A549 (cell line): ENCODE measurements at regions not wholly inside any gene's neighbourhood (a gene's known extent, or its start where the extent isn't known, plus 50 kb on each side); places are given as distances from the start of the nearest gene placed in this dataset.

ENCODE experiments used
- ATAC-seq, 2 experiments: fragments of 200-7000 bp in 1 of 2; fragments of >200 bp in 1 of 2; cut with Nextera tagmentation in 1 of 2; cut with Tn5 transposase in 1 of 2; 3 replicates each; pipeline versions ENCODE4 v1.8.0 to v1.9.1; 2018 to 2020; ENCODE audit warnings: mild to moderate bottlenecking in 1 of 2, moderate library complexity in 1 of 2
- CTCF ChIA-PET: fragments of 300-600 bp; sonication (Branson Sonifier 250); formaldehyde crosslinking; extraction: SDS; loops from one replicate; lab custom pipeline; 2021; ENCODE audit warnings: antibody characterized with exemption, inconsistent platforms; lab: Yijun Ruan, JAX
- POLR2A ChIA-PET: fragments of 350-600 bp; formaldehyde crosslinking; extraction: SDS; loops from one replicate; lab custom pipeline; 2021; ENCODE audit warnings: antibody characterized with exemption, inconsistent platforms; lab: Yijun Ruan, JAX
- DNase-seq, 2 experiments: peaks; one replicate each; pipeline versions ENCODE4 v3.0.0 to v3.0.0-alpha.2; 2011 to 2016; ENCODE audit warnings: low read depth in 1 of 2, low spot score in 1 of 2
- FAIRE-seq: peaks from 2 replicates; lab custom pipeline; 2011; peaks lifted over from hg19 to GRCh38; lab: Jason Lieb, UNC
- H3K27ac ChIP-seq, 2 experiments: fragments of >200 bp; sonication (Bioruptor Twin); formaldehyde crosslinking; 3 replicates each; pipeline ENCODE4 v1.5.1; 2016 to 2017
- H3K4me1 ChIP-seq: fragments of >200 bp; sonication (Bioruptor Twin); formaldehyde crosslinking; 3 replicates; pipeline ENCODE4 v1.6.1; 2016
- H3K4me2 ChIP-seq: fragments of >200 bp; sonication (Bioruptor Twin); formaldehyde crosslinking; 3 replicates; pipeline ENCODE4 v1.6.1; 2016
- H3K4me3 ChIP-seq: fragments of >200 bp; sonication (Bioruptor Twin); formaldehyde crosslinking; 3 replicates; pipeline ENCODE4 v1.5.1; 2016
- H3K9me3 ChIP-seq: fragments of >200 bp; sonication (Bioruptor Twin); formaldehyde crosslinking; 3 replicates; pipeline ENCODE4 v1.6.1; 2016
- BHLHE40 ChIP-seq: IDR thresholded peaks from 2 replicates; pipeline ENCODE4 v1.6.1; 2012; ENCODE audit warnings: low read depth, low read length, inconsistent platforms
- CBX2 ChIP-seq: fragments of 200-600 bp; sonication (generic); IDR thresholded peaks from 2 replicates; pipeline ENCODE4 v1.6.1; 2016; ENCODE audit warnings: low read depth, mild to moderate bottlenecking, borderline replicate concordance
- CBX8 ChIP-seq: fragments of 200-600 bp; sonication (generic); IDR thresholded peaks from 2 replicates; pipeline ENCODE4 v1.6.1; 2016
- CEBPB ChIP-seq, 2 experiments: fragments of >200 bp in 1 of 2; sonication (Bioruptor Twin) in 1 of 2; formaldehyde crosslinking in 1 of 2; IDR thresholded peaks; 2 replicates each; pipeline ENCODE4 v1.6.1; 2012 to 2016
- CHD2 ChIP-seq: fragments of 150-350 bp; IDR thresholded peaks from 2 replicates; pipeline ENCODE4 v1.6.1; 2014; ENCODE audit warnings: low read length; ENCODE audit not compliant: partially characterized antibody
- EHMT2 ChIP-seq: fragments of 200-600 bp; sonication (generic); IDR thresholded peaks from 2 replicates; pipeline ENCODE4 v1.6.1; 2016; ENCODE audit warnings: antibody characterized with exemption, low read depth, mild to moderate bottlenecking, moderate library complexity
- EP300 ChIP-seq, 2 experiments: fragments of >200 bp; sonication (Bioruptor Twin); formaldehyde crosslinking; IDR thresholded peaks; 2 replicates in 1 of 2; 3 replicates in 1 of 2; pipeline ENCODE4 v1.6.1; 2016 to 2017
- ESRRA ChIP-seq: fragments of 150-350 bp; IDR thresholded peaks from 2 replicates; pipeline ENCODE4 v1.6.1; 2014; ENCODE audit warnings: mild to moderate bottlenecking, low read length, borderline replicate concordance
- FOSB ChIP-seq: fragments of 250-450 bp; sonication (Bioruptor Pico); IDR thresholded peaks from 2 replicates; pipeline ENCODE4 v1.5.0; 2020; ENCODE audit warnings: mild to moderate bottlenecking, moderate library complexity
- FOSL2 ChIP-seq, 2 experiments: fragments of 450-650 bp in 1 of 2; fragments of >200 bp in 1 of 2; sonication (Bioruptor Twin) in 1 of 2; formaldehyde crosslinking; IDR thresholded peaks; 2 replicates each; pipeline versions ENCODE4 v1.5.0 to v1.6.1; 2016 to 2020; ENCODE audit warnings: mild to moderate bottlenecking in 1 of 2, moderate library complexity in 1 of 2
- FOXS1 ChIP-seq: fragments of 250-450 bp; sonication (Bioruptor Pico); IDR thresholded peaks from 2 replicates; pipeline ENCODE4 v1.5.0; 2020; ENCODE audit warnings: mild to moderate bottlenecking, moderate library complexity
- GATA3 ChIP-seq: IDR thresholded peaks from 2 replicates; pipeline ENCODE4 v1.6.1; 2012; ENCODE audit warnings: borderline replicate concordance
- HEYL ChIP-seq: fragments of 250-450 bp; sonication (Bioruptor Pico); IDR thresholded peaks from 2 replicates; pipeline ENCODE4 v1.8.0; 2021; ENCODE audit warnings: mild to moderate bottlenecking, moderate library complexity
- HOXA7 ChIP-seq: fragments of 250-450 bp; sonication (Bioruptor Pico); IDR thresholded peaks from 2 replicates; pipeline ENCODE4 v1.5.0; 2020; ENCODE audit warnings: mild to moderate bottlenecking, moderate library complexity
- JUN ChIP-seq, 2 experiments: fragments of >200 bp; sonication (Bioruptor Twin); formaldehyde crosslinking; IDR thresholded peaks; 2 replicates in 1 of 2; 3 replicates in 1 of 2; pipeline ENCODE4 v1.6.1; 2016 to 2017
- KDM1A ChIP-seq: fragments of 200-600 bp; sonication (generic); IDR thresholded peaks from 2 replicates; pipeline ENCODE4 v1.6.1; 2016; ENCODE audit warnings: low read depth, mild to moderate bottlenecking
- KDM5A ChIP-seq: fragments of 200-600 bp; sonication (generic); IDR thresholded peaks from 2 replicates; pipeline ENCODE4 v1.6.1; 2016; ENCODE audit warnings: antibody characterized with exemption, mild to moderate bottlenecking
- MAZ ChIP-seq: fragments of 150-350 bp; IDR thresholded peaks from 2 replicates; pipeline ENCODE4 v1.6.1; 2014; ENCODE audit warnings: antibody characterized with exemption, low read depth, low read length, borderline replicate concordance
- MYC ChIP-seq: IDR thresholded peaks from 2 replicates; pipeline ENCODE4 v1.6.1; 2012; ENCODE audit warnings: mild to moderate bottlenecking, inconsistent platforms, low read length, improper control_type of control experiment, borderline replicate concordance
- NFE2L2 ChIP-seq: fragments of 150-350 bp; conservative IDR thresholded peaks from 2 replicates; pipeline ENCODE4 v1.6.1; 2014; ENCODE audit warnings: low read length
- NPAS2 ChIP-seq: fragments of 250-450 bp; sonication (Bioruptor Pico); IDR thresholded peaks from 2 replicates; pipeline ENCODE4 v1.8.0; 2022; ENCODE audit warnings: mild to moderate bottlenecking, moderate library complexity, borderline replicate concordance
- RFX5 ChIP-seq: fragments of 450-650 bp; IDR thresholded peaks from 2 replicates; pipeline ENCODE4 v1.7.1; 2014; ENCODE audit warnings: antibody characterized with exemption, mild to moderate bottlenecking, moderate library complexity
- RNF2 ChIP-seq: fragments of 200-600 bp; sonication (generic); IDR thresholded peaks from 2 replicates; pipeline ENCODE4 v1.6.1; 2016; ENCODE audit warnings: low read depth, mild to moderate bottlenecking, antibody characterized with exemption, moderate library complexity, borderline replicate concordance
- SREBF2 ChIP-seq: fragments of 450-650 bp; IDR thresholded peaks from 2 replicates; pipeline ENCODE4 v1.6.1; 2014; ENCODE audit warnings: mild to moderate bottlenecking, moderate library complexity
- ZNF302 ChIP-seq: fragments of 250-450 bp; sonication (Bioruptor Pico); IDR thresholded peaks from 2 replicates; pipeline ENCODE4 v1.9.0; 2021; ENCODE audit warnings: inconsistent platforms, mild to moderate bottlenecking, moderate library complexity
- WGBS: methylation state at CpG from one replicate; pipeline ENCODE4 v1.1.6; 2017; ENCODE audit errors: missing lambda C conversion rate; 5-methylcytosine and 5-hydroxymethylcytosine counted together
- TF ChIP-seq, protein P1 (sequence below): fragments of 250-450 bp; sonication (Bioruptor Pico); IDR thresholded peaks from 2 replicates; pipeline ENCODE4 v1.5.0; 2020; ENCODE audit warnings: low read depth, mild to moderate bottlenecking, moderate library complexity
- TF ChIP-seq, protein P2 (sequence below): fragments of >200 bp; sonication (Bioruptor Twin); formaldehyde crosslinking; IDR thresholded peaks from 2 replicates; pipeline ENCODE4 v1.6.1; 2016
- TF ChIP-seq, protein P3 (sequence below): fragments of 450-650 bp; IDR thresholded peaks from 2 replicates; pipeline ENCODE4 v1.6.1; 2014; ENCODE audit warnings: antibody characterized with exemption
- TF ChIP-seq, protein P4 (sequence below): fragments of >200 bp; sonication (Bioruptor Twin); formaldehyde crosslinking; IDR thresholded peaks from 3 replicates; pipeline ENCODE4 v1.6.1; 2016
- TF ChIP-seq, protein P5 (sequence below): fragments of 150-350 bp; IDR thresholded peaks from 2 replicates; pipeline ENCODE4 v1.6.1; 2014; ENCODE audit warnings: low read depth, mild to moderate bottlenecking, low read length
- TF ChIP-seq, protein P6 (sequence below): fragments of 200-600 bp; sonication (generic); IDR thresholded peaks from 2 replicates; pipeline ENCODE4 v1.6.1; 2016; ENCODE audit warnings: antibody characterized with exemption, mild to moderate bottlenecking, moderate library complexity

DNA sequence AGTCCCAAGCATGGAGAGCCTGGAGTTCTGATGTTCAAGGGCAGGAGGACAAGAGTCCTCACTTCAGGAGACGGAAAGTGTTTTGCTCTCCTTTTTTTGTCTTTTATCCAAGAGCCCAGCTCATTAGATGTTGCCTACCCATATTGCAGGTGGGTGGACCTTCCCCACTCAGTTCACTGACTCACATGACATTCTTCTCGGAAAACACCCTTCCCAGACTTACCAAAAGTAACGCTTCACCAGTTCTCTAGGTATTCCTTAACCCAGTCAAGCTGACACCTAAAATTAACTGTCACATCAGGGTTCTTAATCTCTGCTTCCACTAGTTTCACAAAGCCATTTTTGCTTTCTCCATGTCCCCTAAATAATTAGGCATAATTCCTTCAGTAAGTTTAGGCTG lies 2215.4 kb upstream of the PCDH20 start (continued):
- TF ChIP-seq, protein P1, sequence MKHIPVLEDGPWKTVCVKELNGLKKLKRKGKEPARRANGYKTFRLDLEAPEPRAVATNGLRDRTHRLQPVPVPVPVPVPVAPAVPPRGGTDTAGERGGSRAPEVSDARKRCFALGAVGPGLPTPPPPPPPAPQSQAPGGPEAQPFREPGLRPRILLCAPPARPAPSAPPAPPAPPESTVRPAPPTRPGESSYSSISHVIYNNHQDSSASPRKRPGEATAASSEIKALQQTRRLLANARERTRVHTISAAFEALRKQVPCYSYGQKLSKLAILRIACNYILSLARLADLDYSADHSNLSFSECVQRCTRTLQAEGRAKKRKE (CRISPR knock-in tag) = no peak
- TF ChIP-seq HEYL (CRISPR knock-in tag) = no peak
- no peak for TF ChIP-seq GATA3
- no peak for TF ChIP-seq FOSL2 (IDR thresholded peaks at IDR 0.05)
- no peak for TF ChIP-seq FOSL2 (CRISPR knock-in tag; IDR thresholded peaks at IDR 0.05)
- TF ChIP-seq MAZ = no peak

DNA sequence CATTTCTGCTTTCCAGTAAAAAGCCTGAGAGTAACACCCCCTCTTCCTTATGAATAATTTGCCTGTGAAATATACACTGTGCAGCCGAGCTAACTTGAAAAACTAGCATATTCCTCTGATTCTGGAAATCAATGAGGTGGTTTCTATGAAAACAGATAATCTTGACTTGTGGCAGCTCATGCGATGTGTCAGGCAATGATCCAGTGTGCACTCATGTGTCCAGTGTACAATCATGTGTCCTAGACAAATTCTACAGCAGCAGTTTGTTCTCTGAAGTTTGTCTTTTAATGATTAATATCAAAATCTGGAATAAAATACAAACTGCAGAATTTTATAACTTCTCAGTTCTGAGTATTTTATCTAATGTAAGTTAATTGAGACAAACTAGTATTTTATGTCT lies 2213.9 kb upstream of the PCDH20 start:
- no peak for ATAC-seq
- Histone ChIP-seq H3K27ac (no peak overlapping the region), H3K4me3 (no peak overlapping the region), H3K9me3 (no peaks in the 10 kb centered on the region), H3K4me2 (no peak overlapping the region), H3K4me1 (no peaks in the 10 kb centered on the region)
- WGBS = 58% methylated on average over 2 of the region's 2 CpGs
- POLR2A ChIA-PET = no interaction called here
- CTCF ChIA-PET = no interaction called here
- no peak for FAIRE-seq
- TF ChIP-seq BHLHE40 = no peak
- TF ChIP-seq CBX2 = no peak
- no peak for TF ChIP-seq NPAS2 (CRISPR knock-in tag)
- no peak for TF ChIP-seq CEBPB (IDR thresholded peaks at IDR 0.05)
- no peak for TF ChIP-seq KDM1A
- no peak for TF ChIP-seq MAZ
- TF ChIP-seq MYC = no peak
- TF ChIP-seq FOSB = no peak
- TF ChIP-seq, protein P2, sequence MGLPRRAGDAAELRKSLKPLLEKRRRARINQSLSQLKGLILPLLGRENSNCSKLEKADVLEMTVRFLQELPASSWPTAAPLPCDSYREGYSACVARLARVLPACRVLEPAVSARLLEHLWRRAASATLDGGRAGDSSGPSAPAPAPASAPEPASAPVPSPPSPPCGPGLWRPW = no peak
- TF ChIP-seq CBX8 = no peak
- TF ChIP-seq CHD2 = no peak
- no peak for TF ChIP-seq RNF2
- TF ChIP-seq SREBF2 = no peak
- no peak for TF ChIP-seq RFX5
- TF ChIP-seq KDM5A = no peak
- no peak for TF ChIP-seq JUN (IDR thresholded peaks at IDR 0.05)
- TF ChIP-seq NFE2L2 = no peak
- TF ChIP-seq HOXA7 (CRISPR knock-in tag) = no peak
- TF ChIP-seq, protein P3, sequence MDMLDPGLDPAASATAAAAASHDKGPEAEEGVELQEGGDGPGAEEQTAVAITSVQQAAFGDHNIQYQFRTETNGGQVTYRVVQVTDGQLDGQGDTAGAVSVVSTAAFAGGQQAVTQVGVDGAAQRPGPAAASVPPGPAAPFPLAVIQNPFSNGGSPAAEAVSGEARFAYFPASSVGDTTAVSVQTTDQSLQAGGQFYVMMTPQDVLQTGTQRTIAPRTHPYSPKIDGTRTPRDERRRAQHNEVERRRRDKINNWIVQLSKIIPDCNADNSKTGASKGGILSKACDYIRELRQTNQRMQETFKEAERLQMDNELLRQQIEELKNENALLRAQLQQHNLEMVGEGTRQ = no peak
- no peak for DNase-seq

DNA sequence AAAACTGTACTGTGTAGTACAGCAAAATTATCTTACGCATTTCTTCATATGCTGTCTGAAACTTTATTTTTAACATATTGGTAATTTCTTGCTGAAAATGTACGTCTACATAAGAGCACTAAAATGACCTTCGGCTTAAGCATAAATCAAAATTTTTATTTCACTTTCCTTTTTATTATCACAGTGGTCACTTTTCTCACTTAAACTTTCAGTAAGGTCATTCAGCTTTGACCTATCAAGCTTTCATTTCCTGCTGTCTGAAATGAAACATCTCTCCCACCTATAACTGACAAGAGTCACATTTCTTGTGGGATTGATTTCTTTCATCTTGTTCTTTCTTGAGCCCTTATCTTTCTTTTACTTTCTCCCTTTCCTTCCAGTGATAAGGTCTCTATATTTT lies 2212.7 kb upstream of the PCDH20 start:
- WGBS = 62% methylated on average over 3 of the region's 3 CpGs
- no peak for FAIRE-seq
- POLR2A ChIA-PET = no interaction called here
- TF ChIP-seq JUN (IDR thresholded peaks at IDR 0.05) = no peak
- no peak for TF ChIP-seq ZNF302 (CRISPR knock-in tag)
- TF ChIP-seq EHMT2 = no peak
- no peak for TF ChIP-seq CBX2
- no peak for TF ChIP-seq ESRRA
- TF ChIP-seq, protein P4, sequence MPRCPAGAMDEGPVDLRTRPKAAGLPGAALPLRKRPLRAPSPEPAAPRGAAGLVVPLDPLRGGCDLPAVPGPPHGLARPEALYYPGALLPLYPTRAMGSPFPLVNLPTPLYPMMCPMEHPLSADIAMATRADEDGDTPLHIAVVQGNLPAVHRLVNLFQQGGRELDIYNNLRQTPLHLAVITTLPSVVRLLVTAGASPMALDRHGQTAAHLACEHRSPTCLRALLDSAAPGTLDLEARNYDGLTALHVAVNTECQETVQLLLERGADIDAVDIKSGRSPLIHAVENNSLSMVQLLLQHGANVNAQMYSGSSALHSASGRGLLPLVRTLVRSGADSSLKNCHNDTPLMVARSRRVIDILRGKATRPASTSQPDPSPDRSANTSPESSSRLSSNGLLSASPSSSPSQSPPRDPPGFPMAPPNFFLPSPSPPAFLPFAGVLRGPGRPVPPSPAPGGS = no peak
- no peak for TF ChIP-seq EP300 (IDR thresholded peaks at IDR 0.05)
- TF ChIP-seq GATA3 = no peak
- TF ChIP-seq, protein P5, sequence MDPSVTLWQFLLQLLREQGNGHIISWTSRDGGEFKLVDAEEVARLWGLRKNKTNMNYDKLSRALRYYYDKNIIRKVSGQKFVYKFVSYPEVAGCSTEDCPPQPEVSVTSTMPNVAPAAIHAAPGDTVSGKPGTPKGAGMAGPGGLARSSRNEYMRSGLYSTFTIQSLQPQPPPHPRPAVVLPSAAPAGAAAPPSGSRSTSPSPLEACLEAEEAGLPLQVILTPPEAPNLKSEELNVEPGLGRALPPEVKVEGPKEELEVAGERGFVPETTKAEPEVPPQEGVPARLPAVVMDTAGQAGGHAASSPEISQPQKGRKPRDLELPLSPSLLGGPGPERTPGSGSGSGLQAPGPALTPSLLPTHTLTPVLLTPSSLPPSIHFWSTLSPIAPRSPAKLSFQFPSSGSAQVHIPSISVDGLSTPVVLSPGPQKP = no peak
- no peak for TF ChIP-seq RNF2
- TF ChIP-seq FOXS1 (CRISPR knock-in tag) = no peak
- TF ChIP-seq, protein P6, sequence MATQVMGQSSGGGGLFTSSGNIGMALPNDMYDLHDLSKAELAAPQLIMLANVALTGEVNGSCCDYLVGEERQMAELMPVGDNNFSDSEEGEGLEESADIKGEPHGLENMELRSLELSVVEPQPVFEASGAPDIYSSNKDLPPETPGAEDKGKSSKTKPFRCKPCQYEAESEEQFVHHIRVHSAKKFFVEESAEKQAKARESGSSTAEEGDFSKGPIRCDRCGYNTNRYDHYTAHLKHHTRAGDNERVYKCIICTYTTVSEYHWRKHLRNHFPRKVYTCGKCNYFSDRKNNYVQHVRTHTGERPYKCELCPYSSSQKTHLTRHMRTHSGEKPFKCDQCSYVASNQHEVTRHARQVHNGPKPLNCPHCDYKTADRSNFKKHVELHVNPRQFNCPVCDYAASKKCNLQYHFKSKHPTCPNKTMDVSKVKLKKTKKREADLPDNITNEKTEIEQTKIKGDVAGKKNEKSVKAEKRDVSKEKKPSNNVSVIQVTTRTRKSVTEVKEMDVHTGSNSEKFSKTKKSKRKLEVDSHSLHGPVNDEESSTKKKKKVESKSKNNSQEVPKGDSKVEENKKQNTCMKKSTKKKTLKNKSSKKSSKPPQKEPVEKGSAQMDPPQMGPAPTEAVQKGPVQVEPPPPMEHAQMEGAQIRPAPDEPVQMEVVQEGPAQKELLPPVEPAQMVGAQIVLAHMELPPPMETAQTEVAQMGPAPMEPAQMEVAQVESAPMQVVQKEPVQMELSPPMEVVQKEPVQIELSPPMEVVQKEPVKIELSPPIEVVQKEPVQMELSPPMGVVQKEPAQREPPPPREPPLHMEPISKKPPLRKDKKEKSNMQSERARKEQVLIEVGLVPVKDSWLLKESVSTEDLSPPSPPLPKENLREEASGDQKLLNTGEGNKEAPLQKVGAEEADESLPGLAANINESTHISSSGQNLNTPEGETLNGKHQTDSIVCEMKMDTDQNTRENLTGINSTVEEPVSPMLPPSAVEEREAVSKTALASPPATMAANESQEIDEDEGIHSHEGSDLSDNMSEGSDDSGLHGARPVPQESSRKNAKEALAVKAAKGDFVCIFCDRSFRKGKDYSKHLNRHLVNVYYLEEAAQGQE = no peak

More for the DNA sequence above, 2212.7 kb upstream of the PCDH20 start:
- DNase-seq = no peak
- Histone ChIP-seq H3K4me1 (no peaks in the 10 kb centered on the region), H3K9me3 (no peaks in the 10 kb centered on the region), H3K27ac (no peak overlapping the region), H3K4me2 (no peak overlapping the region), H3K4me3 (no peak overlapping the region)
- CTCF ChIA-PET = no interaction called here
- ATAC-seq = no peak
